Breast epithelium (tissue), 4 donors: ENCODE measurements at regions not wholly inside any gene's neighbourhood (a gene's known extent, or its start where the extent isn't known, plus 50 kb on each side); places are given as distances from the start of the nearest gene placed in this dataset.

ENCODE experiments used
- DNase-seq, 2 donors: peaks; one replicate each; pipeline ENCODE4 v3.0.0-alpha.2; 2019; ENCODE audit warnings: low spot score in 2 of 2
- H3K27ac ChIP-seq, 2 donors: fragments of 200-600 bp; sonication (generic) in 1 of 2; one replicate each; pipeline ENCODE4 v1.5.1; 2016 to 2019; ENCODE audit warnings: mild to moderate bottlenecking in 1 of 2
- H3K27me3 ChIP-seq, 2 donors: fragments of 200-600 bp; sonication (generic) in 1 of 2; one replicate each; pipeline versions ENCODE4 v1.5.1 to v1.6.0; 2017 to 2019; ENCODE audit warnings: control low read depth in 1 of 2, mild to moderate bottlenecking in 1 of 2
- H3K36me3 ChIP-seq: fragments of 200-600 bp; one replicate; pipeline ENCODE4 v1.5.1; 2019
- H3K4me1 ChIP-seq, 2 donors: fragments of 200-600 bp; sonication (generic); one replicate each; pipeline ENCODE4 v1.5.1; 2016 to 2019; ENCODE audit warnings: control low read depth in 1 of 2
- H3K4me3 ChIP-seq, 3 donors: fragments of 200-600 bp; sonication (generic); 1 replicate in 2 of 3; 2 replicates in 1 of 3; pipeline ENCODE4 v1.5.1; 2016 to 2019; ENCODE audit warnings: mild to moderate bottlenecking in 3 of 3, moderate library complexity in 2 of 3
- H3K9me3 ChIP-seq, 2 donors: fragments of 200-600 bp; sonication (generic) in 1 of 2; one replicate each; pipeline ENCODE4 v1.5.1; 2016 to 2019; ENCODE audit warnings: control low read depth in 1 of 2
- CTCF ChIP-seq, 3 donors: fragments of 450-650 bp; IDR thresholded peaks; one replicate each; pipeline ENCODE4 v1.5.1; 2016 to 2017; ENCODE audit warnings: antibody characterized with exemption in 3 of 3, mild to moderate bottlenecking in 3 of 3, moderate library complexity in 3 of 3
- POLR2A ChIP-seq: fragments of 450-650 bp; IDR thresholded peaks from one replicate; pipeline ENCODE4 v1.6.1; 2016; ENCODE audit warnings: antibody characterized with exemption, mild to moderate bottlenecking, moderate library complexity
- POLR2AphosphoS5 ChIP-seq, 3 donors: sonication (generic); formaldehyde crosslinking; IDR thresholded peaks; one replicate each; pipeline ENCODE4 v1.6.1; 2017; ENCODE audit warnings: antibody characterized with exemption in 3 of 3
- intact Hi-C: fragments of 100-400 bp; cut with DNase I; formaldehyde crosslinking; loops from one replicate; pipeline ENCODE4 v1.15.1; 2023; ENCODE audit warnings: low total_unique reads

GRCh38 chr1:96366516-96366915, 355.1 kb upstream of the PTBP2 start:
- Histone ChIP-seq H3K9me3 (no peaks in the 10 kb centered on the region), H3K36me3 (no peaks in the 10 kb centered on the region), H3K4me1 (no peaks in the 10 kb centered on the region), H3K4me3 (no peak overlapping the region), H3K27me3 (no peaks in the 10 kb centered on the region), H3K27ac (no peak overlapping the region)
- intact Hi-C loops: no loop called here
- TF ChIP-seq CTCF (IDR thresholded peaks at IDR 0.05): no peak
- no peak for TF ChIP-seq POLR2A
- no peak for TF ChIP-seq POLR2AphosphoS5 (IDR thresholded peaks at IDR 0.05)
- no peak for DNase-seq

- no peaks in the 10 kb centered on the region for H3K9me3 ChIP-seq
- H3K4me1 ChIP-seq: no peaks in the 10 kb centered on the region
- H3K4me3 ChIP-seq: no peak overlapping the region
- DNase-seq: no peak
- intact Hi-C loops: no loop called here
- no peaks in the 10 kb centered on the region for H3K27me3 ChIP-seq
- no peak overlapping the region for H3K27ac ChIP-seq
- no peaks in the 10 kb centered on the region for H3K36me3 ChIP-seq
- TF ChIP-seq CTCF (IDR thresholded peaks at IDR 0.05) (no peak), POLR2A (no peak)
Measured at GRCh38 chr1:96367791-96368190, 353.8 kb upstream of the PTBP2 start.

- H3K27me3 ChIP-seq: no peaks in the 10 kb centered on the region
- DNase-seq: no peak
Measured at GRCh38 chr1:96370757-96371156, 350.8 kb upstream of the PTBP2 start.

GRCh38 chr1:96372881-96373280, 348.7 kb upstream of the PTBP2 start:
- DNase-seq: no peak
- H3K36me3 ChIP-seq: no peaks in the 10 kb centered on the region
- H3K27ac ChIP-seq: no peak overlapping the region
- TF ChIP-seq CTCF (IDR thresholded peaks at IDR 0.05) (no peak), POLR2A (no peak), POLR2AphosphoS5 (IDR thresholded peaks at IDR 0.05) (no peak)
- H3K4me3 ChIP-seq: no peak overlapping the region
- intact Hi-C loops: no loop called here
- no peaks in the 10 kb centered on the region for H3K4me1 ChIP-seq
- H3K27me3 ChIP-seq: no peaks in the 10 kb centered on the region
- no peaks in the 10 kb centered on the region for H3K9me3 ChIP-seq

More at GRCh38 chr1:96370757-96371156, 350.8 kb upstream of the PTBP2 start:
- no peaks in the 10 kb centered on the region for H3K9me3 ChIP-seq
- no peaks in the 10 kb centered on the region for H3K36me3 ChIP-seq
- no peaks in the 10 kb centered on the region for H3K4me1 ChIP-seq
- H3K4me3 ChIP-seq: no peak overlapping the region
- no peak overlapping the region for H3K27ac ChIP-seq
- intact Hi-C loops: no loop called here
- TF ChIP-seq POLR2A: no peak
- no peak for TF ChIP-seq POLR2AphosphoS5 (IDR thresholded peaks at IDR 0.05)
- TF ChIP-seq CTCF (IDR thresholded peaks at IDR 0.05): no peak

GRCh38 chr1:96374076-96374762, 347.4 kb upstream of the PTBP2 start:
- intact Hi-C loops: no loop called here
- Histone ChIP-seq H3K4me1 (no peaks in the 10 kb centered on the region), H3K36me3 (no peaks in the 10 kb centered on the region), H3K4me3 (no peak overlapping the region), H3K27ac (no peak overlapping the region), H3K27me3 (no peaks in the 10 kb centered on the region), H3K9me3 (no peaks in the 10 kb centered on the region)
- DNase-seq: no peak
- no peak for TF ChIP-seq POLR2A
- no peak for TF ChIP-seq POLR2AphosphoS5 (IDR thresholded peaks at IDR 0.05)
- TF ChIP-seq CTCF (IDR thresholded peaks at IDR 0.05): no peak
